Gastrocnemius medialis (tissue), 4 donors: ENCODE measurements at regions not wholly inside any gene's neighbourhood (a gene's known extent, or its start where the extent isn't known, plus 50 kb on each side); places are given as distances from the start of the nearest gene placed in this dataset.

Experiments
- POLR2A ChIP-seq, 2 donors: fragments of 450-650 bp; IDR thresholded peaks; one replicate each; pipeline ENCODE4 v1.6.1; 2017; ENCODE audit warnings: antibody characterized with exemption in 2 of 2, mild to moderate bottlenecking in 2 of 2, moderate library complexity in 2 of 2
- TF ChIP-seq, protein P1 (sequence below), 5 experiments: fragments of 450-650 bp in 3 of 5; fragments of 200-600 bp in 2 of 5; sonication (generic) in 2 of 5; IDR thresholded peaks in 4 of 5; conservative IDR thresholded peaks in 1 of 5; 1 replicate in 4 of 5; 2 replicates in 1 of 5; pipeline ENCODE4 v1.5.1; 2016 to 2019; ENCODE audit warnings: antibody characterized with exemption in 5 of 5, mild to moderate bottlenecking in 3 of 5, moderate library complexity in 3 of 5

DNA sequence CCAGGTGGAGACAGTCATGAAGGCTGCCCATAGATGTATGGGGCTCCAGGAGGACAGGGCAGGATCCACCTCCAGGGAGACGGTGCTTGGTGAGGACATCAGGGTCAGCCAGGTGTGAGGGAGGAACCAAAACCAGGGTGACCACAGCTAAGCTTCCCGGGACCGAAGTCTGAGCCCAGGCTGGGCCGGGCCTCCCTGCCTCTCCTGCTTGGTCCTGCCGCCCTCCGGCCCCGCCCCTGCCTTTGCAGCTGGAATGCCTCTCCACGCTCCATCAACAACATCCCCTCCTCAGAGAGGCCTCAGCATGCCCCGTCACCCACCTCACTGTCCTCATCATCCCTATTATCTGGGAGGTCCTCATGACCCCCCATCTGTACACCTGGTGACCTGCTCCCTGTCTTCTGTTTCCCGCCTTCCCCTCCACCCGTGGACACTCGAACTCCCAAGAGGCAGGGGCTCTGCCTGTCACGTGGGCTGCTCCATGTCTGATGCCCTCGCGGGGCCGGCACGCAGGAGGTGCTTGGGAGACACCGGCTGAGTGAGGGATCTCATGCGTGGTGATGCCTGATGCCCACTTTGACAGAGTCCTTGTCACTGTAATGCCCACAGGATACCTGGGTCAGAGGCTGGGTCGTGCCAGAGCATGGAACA lies 59.4 kb downstream of the RTL6 start:
- TF ChIP-seq POLR2A (IDR thresholded peaks at IDR 0.05): no peak
- TF ChIP-seq, protein P1, sequence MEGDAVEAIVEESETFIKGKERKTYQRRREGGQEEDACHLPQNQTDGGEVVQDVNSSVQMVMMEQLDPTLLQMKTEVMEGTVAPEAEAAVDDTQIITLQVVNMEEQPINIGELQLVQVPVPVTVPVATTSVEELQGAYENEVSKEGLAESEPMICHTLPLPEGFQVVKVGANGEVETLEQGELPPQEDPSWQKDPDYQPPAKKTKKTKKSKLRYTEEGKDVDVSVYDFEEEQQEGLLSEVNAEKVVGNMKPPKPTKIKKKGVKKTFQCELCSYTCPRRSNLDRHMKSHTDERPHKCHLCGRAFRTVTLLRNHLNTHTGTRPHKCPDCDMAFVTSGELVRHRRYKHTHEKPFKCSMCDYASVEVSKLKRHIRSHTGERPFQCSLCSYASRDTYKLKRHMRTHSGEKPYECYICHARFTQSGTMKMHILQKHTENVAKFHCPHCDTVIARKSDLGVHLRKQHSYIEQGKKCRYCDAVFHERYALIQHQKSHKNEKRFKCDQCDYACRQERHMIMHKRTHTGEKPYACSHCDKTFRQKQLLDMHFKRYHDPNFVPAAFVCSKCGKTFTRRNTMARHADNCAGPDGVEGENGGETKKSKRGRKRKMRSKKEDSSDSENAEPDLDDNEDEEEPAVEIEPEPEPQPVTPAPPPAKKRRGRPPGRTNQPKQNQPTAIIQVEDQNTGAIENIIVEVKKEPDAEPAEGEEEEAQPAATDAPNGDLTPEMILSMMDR (IDR thresholded peaks at IDR 0.05 in 4 of 5, conservative IDR thresholded peaks at IDR 0.05 in 1 of 5): no peak
